ENCODE measurements at regions not wholly inside any gene's neighbourhood (a gene's known extent, or its start where the extent isn't known, plus 50 kb on each side); places are given as distances from the start of the nearest gene placed in this dataset.

DNA sequence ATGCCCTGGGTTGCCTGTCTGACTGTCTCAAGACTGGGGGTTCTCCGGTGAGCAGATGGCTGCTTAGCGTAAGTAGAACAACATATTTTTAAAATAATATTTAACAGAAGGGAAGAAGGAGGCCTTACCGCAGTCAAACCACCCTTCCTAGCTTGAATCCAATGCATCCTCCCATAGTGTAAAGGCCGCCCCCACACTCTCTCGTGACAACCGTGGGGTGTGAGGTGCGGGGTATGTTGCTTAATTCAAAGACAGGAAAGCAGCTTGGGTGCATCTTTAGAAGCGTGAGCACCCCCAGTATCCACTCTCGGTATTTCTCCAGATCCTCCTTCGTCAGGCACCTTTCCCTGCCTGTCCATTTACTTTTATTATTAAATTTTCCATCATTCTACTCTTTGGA lies 501.2 kb upstream of the CDH4 start:
- Mint-ChIP-seq H3K4me1 (ENCODE audit: insufficient read depth, unreplicated experiment) (no peaks in the 10 kb centered on the region), H3K9me3 (ENCODE audit: unreplicated experiment) (no peaks in the 10 kb centered on the region), H3K36me3 (ENCODE audit: insufficient read depth, unreplicated experiment) (no peaks in the 10 kb centered on the region), H3K27ac (ENCODE audit: low read depth, unreplicated experiment) (no peak overlapping the region), H3K27me3 (ENCODE audit: insufficient read depth, unreplicated experiment) (peaks cover 74% of the 10 kb centered on the region), H3K4me3 (ENCODE audit: unreplicated experiment) (no peak overlapping the region)
- ChIA-PET POLR2A (no interaction called here), CTCF (no interaction called here)
- intact Hi-C loops (cut with micrococcal nuclease), result no loop called here
- BruUV-seq (replicated peaks), result no TSS peak
- TF ChIP-seq, protein P1, sequence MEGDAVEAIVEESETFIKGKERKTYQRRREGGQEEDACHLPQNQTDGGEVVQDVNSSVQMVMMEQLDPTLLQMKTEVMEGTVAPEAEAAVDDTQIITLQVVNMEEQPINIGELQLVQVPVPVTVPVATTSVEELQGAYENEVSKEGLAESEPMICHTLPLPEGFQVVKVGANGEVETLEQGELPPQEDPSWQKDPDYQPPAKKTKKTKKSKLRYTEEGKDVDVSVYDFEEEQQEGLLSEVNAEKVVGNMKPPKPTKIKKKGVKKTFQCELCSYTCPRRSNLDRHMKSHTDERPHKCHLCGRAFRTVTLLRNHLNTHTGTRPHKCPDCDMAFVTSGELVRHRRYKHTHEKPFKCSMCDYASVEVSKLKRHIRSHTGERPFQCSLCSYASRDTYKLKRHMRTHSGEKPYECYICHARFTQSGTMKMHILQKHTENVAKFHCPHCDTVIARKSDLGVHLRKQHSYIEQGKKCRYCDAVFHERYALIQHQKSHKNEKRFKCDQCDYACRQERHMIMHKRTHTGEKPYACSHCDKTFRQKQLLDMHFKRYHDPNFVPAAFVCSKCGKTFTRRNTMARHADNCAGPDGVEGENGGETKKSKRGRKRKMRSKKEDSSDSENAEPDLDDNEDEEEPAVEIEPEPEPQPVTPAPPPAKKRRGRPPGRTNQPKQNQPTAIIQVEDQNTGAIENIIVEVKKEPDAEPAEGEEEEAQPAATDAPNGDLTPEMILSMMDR (IDR thresholded peaks at IDR 0.05; ENCODE audit: unreplicated experiment), result no peak
- DNase-seq (ENCODE audit: unreplicated experiment), result no peak

GRCh38 chr20:60751826-60752225 lies 500.2 kb upstream of the CDH4 start:
- DNase-seq (ENCODE audit: unreplicated experiment), result no peak
- Mint-ChIP-seq H3K4me3 (ENCODE audit: unreplicated experiment) (no peak overlapping the region), H3K4me1 (ENCODE audit: insufficient read depth, unreplicated experiment) (no peaks in the 10 kb centered on the region), H3K27me3 (ENCODE audit: insufficient read depth, unreplicated experiment) (peaks cover 66% of the 10 kb centered on the region), H3K9me3 (ENCODE audit: unreplicated experiment) (no peaks in the 10 kb centered on the region), H3K36me3 (ENCODE audit: insufficient read depth, unreplicated experiment) (no peaks in the 10 kb centered on the region), H3K27ac (ENCODE audit: low read depth, unreplicated experiment) (no peak overlapping the region)
- no TSS peak for BruUV-seq (replicated peaks)
- ChIA-PET CTCF (interaction anchor here (0.7 to 0.9 kb wide), 3 partner anchors 11 to 19 kb away, joined by 3 read pairs; no protein-coding TSS in a partner anchor), POLR2A (no interaction called here)
- TF ChIP-seq, protein P1 (IDR thresholded peaks at IDR 0.05; ENCODE audit: unreplicated experiment), result no peak
- intact Hi-C loops (cut with micrococcal nuclease), result no loop called here

DNA sequence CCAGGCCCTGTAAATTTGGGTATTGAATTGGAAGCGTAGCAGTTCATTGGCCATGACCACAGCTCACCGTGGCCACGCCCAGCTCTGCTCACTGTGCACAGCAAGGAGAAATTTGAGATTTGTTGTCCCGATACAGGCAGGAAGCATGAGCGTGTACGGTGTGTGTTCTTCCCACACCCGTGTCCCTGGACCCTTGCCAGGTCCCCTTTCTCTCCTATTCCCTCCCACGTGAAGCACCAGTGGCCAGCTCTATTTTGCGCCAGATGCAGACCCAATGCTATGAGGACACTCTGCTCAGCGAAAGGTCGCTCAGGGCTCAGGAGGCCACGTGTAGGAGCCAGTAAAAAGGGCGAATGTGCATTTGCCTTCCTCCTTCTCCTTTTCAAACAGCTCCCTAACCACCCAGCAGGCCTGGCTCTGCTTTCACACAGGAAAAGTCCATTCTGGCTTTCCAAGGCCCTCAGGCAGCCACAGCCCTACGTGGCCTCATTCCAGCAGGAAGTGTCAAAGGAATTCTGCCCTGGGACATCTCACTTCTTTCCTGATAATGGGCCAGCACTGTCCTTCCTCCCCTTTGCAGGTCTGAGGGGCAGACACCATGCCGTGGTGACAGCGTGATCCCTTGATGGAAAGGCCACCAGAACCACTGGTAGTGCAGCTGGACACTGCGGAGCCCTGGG lies 499.2 kb upstream of the CDH4 start:
- no TSS peak for BruUV-seq (replicated peaks)
- POLR2A ChIA-PET, result no interaction called here
- no peak overlapping the region for H3K4me3 Mint-ChIP-seq (ENCODE audit: unreplicated experiment)

DNA sequence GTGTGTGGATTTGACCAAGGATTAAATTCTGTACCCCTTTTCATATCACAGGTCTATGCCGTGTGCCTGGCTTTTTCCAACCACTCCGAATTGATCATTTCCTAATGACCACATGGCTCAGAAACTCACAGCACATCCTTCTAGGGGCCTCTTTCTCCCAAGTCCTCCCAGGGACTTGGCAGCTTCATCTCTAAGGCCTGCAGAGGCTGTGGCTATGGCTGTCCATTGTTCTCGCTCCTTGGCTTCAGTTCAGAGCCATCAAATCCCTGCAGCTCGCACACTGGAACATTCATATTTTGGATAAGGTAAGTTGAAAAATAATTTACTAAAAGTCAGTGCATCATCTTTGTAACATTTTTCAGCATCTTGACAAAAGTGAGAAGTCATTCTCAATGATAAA lies 497.2 kb upstream of the CDH4 start:
- ChIA-PET POLR2A (no interaction called here), CTCF (no interaction called here)
- TF ChIP-seq, protein P1 (IDR thresholded peaks at IDR 0.05; ENCODE audit: unreplicated experiment), result no peak
- peaks cover 66% of the 10 kb centered on the region for H3K27me3 Mint-ChIP-seq (ENCODE audit: insufficient read depth, unreplicated experiment)
- no peaks in the 10 kb centered on the region for H3K9me3 Mint-ChIP-seq (ENCODE audit: unreplicated experiment)
- DNase-seq (ENCODE audit: unreplicated experiment), result no peak
- H3K4me3 Mint-ChIP-seq (ENCODE audit: unreplicated experiment), result no peak overlapping the region
- H3K36me3 Mint-ChIP-seq (ENCODE audit: insufficient read depth, unreplicated experiment), result no peaks in the 10 kb centered on the region
- intact Hi-C loops (cut with micrococcal nuclease), result no loop called here
- no TSS peak for BruUV-seq (replicated peaks)
- no peaks in the 10 kb centered on the region for H3K4me1 Mint-ChIP-seq (ENCODE audit: insufficient read depth, unreplicated experiment)
- H3K27ac Mint-ChIP-seq (ENCODE audit: low read depth, unreplicated experiment), result no peak overlapping the region

More for the DNA sequence above, 499.2 kb upstream of the CDH4 start:
- Mint-ChIP-seq H3K27me3 (ENCODE audit: insufficient read depth, unreplicated experiment) (peaks cover 66% of the 10 kb centered on the region), H3K4me1 (ENCODE audit: insufficient read depth, unreplicated experiment) (no peaks in the 10 kb centered on the region), H3K9me3 (ENCODE audit: unreplicated experiment) (no peaks in the 10 kb centered on the region), H3K36me3 (ENCODE audit: insufficient read depth, unreplicated experiment) (no peaks in the 10 kb centered on the region), H3K27ac (ENCODE audit: low read depth, unreplicated experiment) (no peak overlapping the region)
- DNase-seq (ENCODE audit: unreplicated experiment), result no peak
- CTCF ChIA-PET, result interaction anchor here (0.7 to 0.9 kb wide), 2 partner anchors 12 to 13 kb away, joined by 3 read pairs; no protein-coding TSS in a partner anchor
- intact Hi-C loops (cut with micrococcal nuclease), result no loop called here
- TF ChIP-seq, protein P1 (IDR thresholded peaks at IDR 0.05; ENCODE audit: unreplicated experiment), result no peak
